H9 (cell line): ENCODE measurements at regions not wholly inside any gene's neighbourhood (a gene's known extent, or its start where the extent isn't known, plus 50 kb on each side); places are given as distances from the start of the nearest gene placed in this dataset.

ENCODE experiments used
- DNase-seq: peaks from one replicate; pipeline ENCODE4 v3.0.0-alpha.2; 2017
- H2AFZ ChIP-seq: one replicate; pipeline ENCODE4 v1.6.1; 2013; ENCODE audit warnings: mild to moderate bottlenecking, low read length, control low read depth, moderate library complexity
- H2AK5ac ChIP-seq: 2 replicates; pipeline ENCODE4 v1.6.1; 2013; ENCODE audit warnings: low read length, control low read depth, mixed read lengths; ENCODE audit not compliant: insufficient read length
- H2BK120ac ChIP-seq: one replicate; pipeline ENCODE4 v1.6.1; 2013; ENCODE audit warnings: low read depth, mild to moderate bottlenecking, low read length, control low read depth, inconsistent platforms; ENCODE audit not compliant: poor library complexity, severe bottlenecking
- H2BK12ac ChIP-seq: 2 replicates; pipeline ENCODE4 v1.6.1; 2013; ENCODE audit warnings: low read length, control low read depth, mixed read lengths, low read depth; ENCODE audit not compliant: insufficient read length
- H2BK15ac ChIP-seq: 2 replicates; pipeline ENCODE4 v1.6.1; 2013; ENCODE audit warnings: low read depth, low read length, control low read depth
- H2BK20ac ChIP-seq: one replicate; pipeline ENCODE4 v1.6.1; 2013; ENCODE audit warnings: low read depth, mild to moderate bottlenecking, low read length, control low read depth, inconsistent platforms; ENCODE audit not compliant: poor library complexity, severe bottlenecking
- H2BK5ac ChIP-seq: 2 replicates; pipeline ENCODE4 v1.6.1; 2013; ENCODE audit warnings: low read length, control low read depth, mixed read lengths; ENCODE audit not compliant: insufficient read length
- H3K14ac ChIP-seq: 2 replicates; pipeline ENCODE4 v1.6.1; 2013; ENCODE audit warnings: low read length, control low read depth; ENCODE audit not compliant: insufficient read depth
- H3K18ac ChIP-seq: 2 replicates; pipeline ENCODE4 v1.6.1; 2013; ENCODE audit warnings: low read depth, mild to moderate bottlenecking, mixed read lengths, low read length, control low read depth; ENCODE audit not compliant: insufficient read length
- H3K23ac ChIP-seq: 2 replicates; pipeline ENCODE4 v1.6.1; 2013; ENCODE audit warnings: low read length, control low read depth, mixed read lengths, low read depth; ENCODE audit not compliant: insufficient read length
- H3K23me2 ChIP-seq: 2 replicates; pipeline ENCODE4 v1.6.1; 2013; ENCODE audit warnings: low read depth, mild to moderate bottlenecking, mixed read lengths, low read length, control low read depth; ENCODE audit not compliant: insufficient read length, poor library complexity, severe bottlenecking
- H3K27ac ChIP-seq: 2 replicates; pipeline ENCODE4 v1.5.1; 2013; ENCODE audit warnings: low read length, control low read depth, mixed read lengths, low read depth; ENCODE audit not compliant: insufficient read length
- H3K27me3 ChIP-seq: 2 replicates; pipeline ENCODE4 v1.6.1; 2013; ENCODE audit warnings: low read length, control low read depth, inconsistent platforms; ENCODE audit not compliant: insufficient read depth
- H3K4ac ChIP-seq: 2 replicates; pipeline ENCODE4 v1.6.1; 2013; ENCODE audit warnings: low read depth, mild to moderate bottlenecking, control low read depth, inconsistent platforms, low read length, moderate library complexity
- H3K4me1 ChIP-seq: 2 replicates; pipeline ENCODE4 v1.6.1; 2013; ENCODE audit warnings: low read length, control low read depth, inconsistent platforms; ENCODE audit not compliant: insufficient read depth
- H3K4me2 ChIP-seq: 2 replicates; pipeline ENCODE4 v1.6.1; 2013; ENCODE audit warnings: low read length, control low read depth, mixed read lengths; ENCODE audit not compliant: insufficient read length, insufficient read depth
- H3K56ac ChIP-seq: 2 replicates; pipeline ENCODE4 v1.6.1; 2013; ENCODE audit warnings: low read depth, mild to moderate bottlenecking, mixed read lengths, low read length, control low read depth; ENCODE audit not compliant: insufficient read length
- H3K79me1 ChIP-seq: 2 replicates; pipeline ENCODE4 v1.6.1; 2013; ENCODE audit warnings: low read depth, mild to moderate bottlenecking, moderate library complexity, low read length, control low read depth, inconsistent platforms; ENCODE audit not compliant: insufficient read depth, poor library complexity, severe bottlenecking
- H3K79me2 ChIP-seq: 2 replicates; pipeline ENCODE4 v1.6.1; 2013; ENCODE audit warnings: low read length, control low read depth, inconsistent platforms; ENCODE audit not compliant: insufficient read depth
- H3K9ac ChIP-seq: 2 replicates; pipeline ENCODE4 v1.6.1; 2013; ENCODE audit warnings: low read length, control low read depth, mixed read lengths; ENCODE audit not compliant: insufficient read length; ENCODE audit errors: extremely low read depth
- H3K9me3 ChIP-seq: one replicate; pipeline ENCODE4 v1.6.1; 2013; ENCODE audit warnings: low read depth, low read length, inconsistent platforms; ENCODE audit not compliant: control insufficient read depth
- H3T11ph ChIP-seq: one replicate; pipeline ENCODE4 v1.6.1; 2013; ENCODE audit warnings: mild to moderate bottlenecking, low read length, control low read depth, inconsistent platforms
- H4K20me1 ChIP-seq: one replicate; pipeline ENCODE4 v1.6.1; 2013; ENCODE audit not compliant: control insufficient read depth, insufficient read length, insufficient read depth
- H4K5ac ChIP-seq: 2 replicates; pipeline ENCODE4 v1.6.1; 2013; ENCODE audit warnings: low read depth, mild to moderate bottlenecking, mixed read lengths, low read length, control low read depth; ENCODE audit not compliant: insufficient read length
- H4K8ac ChIP-seq: replicated peaks from 2 replicates; pipeline ENCODE4 v1.6.1; 2013; ENCODE audit warnings: low read length, control low read depth, mixed read lengths, low read depth; ENCODE audit not compliant: insufficient read length
- H4K91ac ChIP-seq: 2 replicates; pipeline ENCODE4 v1.6.1; 2013; ENCODE audit warnings: low read depth, mild to moderate bottlenecking, moderate library complexity, mixed read lengths, low read length, control low read depth; ENCODE audit not compliant: insufficient read length
- H3K27ac Mint-ChIP-seq, 3 experiments: 2 replicates in 2 of 3; 3 replicates in 1 of 3; pipeline ENCODE4 v1.8.0; 2020 to 2021; ENCODE audit warnings: mixed read lengths in 3 of 3, mild to moderate bottlenecking in 1 of 3, moderate library complexity in 1 of 3
- H3K27me3 Mint-ChIP-seq: 2 replicates; pipeline ENCODE4 v1.8.0; 2021; ENCODE audit warnings: low read depth, mild to moderate bottlenecking, moderate library complexity, mixed read lengths
- H3K36me3 Mint-ChIP-seq, 3 experiments: 2 replicates in 2 of 3; 3 replicates in 1 of 3; pipeline ENCODE4 v1.8.0; 2020 to 2021; ENCODE audit warnings: low read depth in 3 of 3, mixed read lengths in 3 of 3; ENCODE audit not compliant: insufficient read depth in 1 of 3
- H3K4me1 Mint-ChIP-seq, 2 experiments: 2 replicates each; pipeline ENCODE4 v1.8.0; 2020; ENCODE audit warnings: mixed read lengths in 2 of 2
- H3K4me3 Mint-ChIP-seq, 2 experiments: 2 replicates in 1 of 2; 3 replicates in 1 of 2; pipeline ENCODE4 v1.8.0; 2020 to 2021; ENCODE audit warnings: mild to moderate bottlenecking in 2 of 2, mixed read lengths in 2 of 2, moderate library complexity in 1 of 2
- H3K9me3 Mint-ChIP-seq, 2 experiments: 2 replicates in 1 of 2; 3 replicates in 1 of 2; pipeline ENCODE4 v1.8.0; 2020; ENCODE audit warnings: mild to moderate bottlenecking in 2 of 2, mixed read lengths in 2 of 2, moderate library complexity in 1 of 2
- CTCF ChIP-seq: fragments of 200-600 bp; sonication (generic); conservative IDR thresholded peaks from 3 replicates; pipeline ENCODE4 v1.8.0; 2021; ENCODE audit warnings: antibody characterized with exemption, mild to moderate bottlenecking
- WGBS: extraction: QIAGEN DNeasy Blood & Tissue Kit; methylation state at CpG from one replicate; pipeline ENCODE4 v1.1.7; 2013; ENCODE audit warnings: missing lambda C conversion rate, low lambda C conversion rate, mixed read lengths; ENCODE audit not compliant: insufficient read length; ENCODE audit errors: extremely low coverage; 5-methylcytosine and 5-hydroxymethylcytosine counted together

- H4K20me1 ChIP-seq: no peaks in the 10 kb centered on the region
- no peak for TF ChIP-seq CTCF
- H3K27ac ChIP-seq: no peak overlapping the region
- peaks cover 2% of the 10 kb centered on the region; the same call in 1 of the 2 replicates for H3K4me1 ChIP-seq
- Mint-ChIP-seq H3K4me3 (no peak overlapping the region), H3K27ac (no peak overlapping the region), H3K4me1 (peaks cover 0 to 6% of the 10 kb centered on the region in 2 experiments; a peak in 2 of 4 replicates), H3K36me3 (no peaks in the 10 kb centered on the region), H3K9me3 (no peaks in the 10 kb centered on the region), H3K27me3 (no peaks in the 10 kb centered on the region)
- no peaks in the 10 kb centered on the region for H3K27me3 ChIP-seq
- H3K23me2 ChIP-seq: no peaks in the 10 kb centered on the region
- H2AFZ ChIP-seq: no peak overlapping the region
- H3K79me1 ChIP-seq: no peaks in the 10 kb centered on the region
- H3T11ph ChIP-seq: no peak overlapping the region
- no peak overlapping the region for H2BK20ac ChIP-seq
- no peak overlapping the region for H2AK5ac ChIP-seq
- no peak overlapping the region for H3K14ac ChIP-seq
- H4K5ac ChIP-seq: no peak overlapping the region
- no peak overlapping the region for H2BK12ac ChIP-seq
- H3K18ac ChIP-seq: no peak overlapping the region
- no peak for DNase-seq
- H2BK5ac ChIP-seq: no peak overlapping the region
- H3K4me2 ChIP-seq: no peak overlapping the region
- H3K4ac ChIP-seq: no peak overlapping the region
- no peak overlapping the region for H3K23ac ChIP-seq
- no peaks in the 10 kb centered on the region for H3K9me3 ChIP-seq
- no CpG with 5 or more reads among the region's 1 CpG for WGBS
- H4K8ac ChIP-seq: no peak overlapping the region
- H4K91ac ChIP-seq: no peak overlapping the region
- H2BK15ac ChIP-seq: no peak overlapping the region
- H3K9ac ChIP-seq: no peak overlapping the region
- no peak overlapping the region for H2BK120ac ChIP-seq
- no peaks in the 10 kb centered on the region for H3K79me2 ChIP-seq
- no peak overlapping the region for H3K56ac ChIP-seq
Observed at GRCh38 chr1:186765446-186765845, 63.3 kb upstream of the PLA2G4A start.
